Panc1 (cell line): ENCODE measurements at regions not wholly inside any gene's neighbourhood (a gene's known extent, or its start where the extent isn't known, plus 50 kb on each side); places are given as distances from the start of the nearest gene placed in this dataset.

Experiments used
- ATAC-seq: fragments of 200-7000 bp; cut with Tn5 transposase; 2 replicates; pipeline ENCODE4 v1.9.1; 2020; ENCODE audit warnings: mild to moderate bottlenecking, moderate library complexity
- BruUV-seq: library from RNA; stranded (reverse); fragments of 400-500 nt; replicated peaks from 2 replicates; lab custom pipeline; 2021; lab: Mats Ljungman, UMichigan
- CTCF ChIA-PET: fragments of 300-600 bp; sonication (Branson Sonifier 250); formaldehyde crosslinking; loops from one replicate; lab custom pipeline; 2022; ENCODE audit warnings: antibody characterized with exemption; lab: Charles Lee
- POLR2A ChIA-PET: fragments of 300-600 bp; sonication (Branson Sonifier 250); formaldehyde crosslinking; loops from one replicate; lab custom pipeline; 2022; ENCODE audit warnings: antibody characterized with exemption; lab: Charles Lee
- DNase-seq: peaks from one replicate; pipeline ENCODE4 v3.0.0-alpha.2; 2010; ENCODE audit warnings: low read depth, low spot score
- H3K27ac ChIP-seq: 2 replicates; pipeline ENCODE4 v1.5.1; 2011; ENCODE audit warnings: mild to moderate bottlenecking, low read length, inconsistent platforms
- H3K27me3 ChIP-seq: fragments of 200-500 bp; sonication (Bioruptor generic); 2 replicates; pipeline ENCODE4 v1.6.0; 2014; ENCODE audit warnings: low read length, inconsistent platforms; ENCODE audit not compliant: control insufficient read depth, insufficient read depth
- H3K36me3 ChIP-seq: fragments of 200-500 bp; sonication (Bioruptor generic); 2 replicates; pipeline ENCODE4 v1.5.1; 2014; ENCODE audit warnings: inconsistent platforms, mild to moderate bottlenecking, low read length, moderate library complexity; ENCODE audit not compliant: control insufficient read depth, insufficient read depth
- H3K4me1 ChIP-seq: 2 replicates; pipeline ENCODE4 v1.5.1; 2011; ENCODE audit warnings: inconsistent platforms, mild to moderate bottlenecking, low read length, moderate library complexity; ENCODE audit not compliant: control insufficient read depth, insufficient read depth
- H3K4me3 ChIP-seq, 2 experiments: 2 replicates each; pipeline ENCODE4 v1.5.1; 2011 to 2012; ENCODE audit warnings: low read depth in 2 of 2, low read length in 2 of 2, mild to moderate bottlenecking in 2 of 2, inconsistent platforms in 1 of 2, moderate library complexity in 1 of 2
- H3K9me3 ChIP-seq: fragments of 200-500 bp; sonication (Bioruptor generic); 2 replicates; pipeline ENCODE4 v1.5.1; 2014; ENCODE audit warnings: low read depth, mild to moderate bottlenecking, inconsistent platforms, low read length, moderate library complexity; ENCODE audit not compliant: control insufficient read depth, insufficient read depth
- CTCF ChIP-seq: fragments of 450-650 bp; IDR thresholded peaks from 2 replicates; pipeline ENCODE4 v1.5.1; 2017; ENCODE audit warnings: mild to moderate bottlenecking
- POLR2AphosphoS5 ChIP-seq: IDR thresholded peaks from 2 replicates; pipeline ENCODE4 v1.6.1; 2012; ENCODE audit warnings: mild to moderate bottlenecking, low read depth, low read length, moderate library complexity
- REST ChIP-seq, 2 experiments: IDR thresholded peaks; 2 replicates each; pipeline ENCODE4 v1.6.1; 2011 to 2012; ENCODE audit warnings: low read depth in 2 of 2, control low read depth in 1 of 2, low read length in 1 of 2, mild to moderate bottlenecking in 1 of 2, moderate library complexity in 1 of 2; ENCODE audit not compliant: insufficient read depth in 1 of 2
- SIN3A ChIP-seq: IDR thresholded peaks from 2 replicates; pipeline ENCODE4 v1.6.1; 2012; ENCODE audit warnings: low read depth, mild to moderate bottlenecking, low read length, moderate library complexity, borderline replicate concordance; ENCODE audit not compliant: insufficient read depth
- TCF7L2 ChIP-seq: IDR thresholded peaks from 2 replicates; pipeline ENCODE4 v1.6.1; 2011; ENCODE audit warnings: mild to moderate bottlenecking, low read depth, low read length, inconsistent platforms
- in situ Hi-C: cut with HindIII; loops from 2 replicates; pipeline ENCODE4 v1.10.0; 2016; ENCODE audit warnings: low sequenced_read_pairs, low pct_unique_long_range_greater_than_20kb
- intact Hi-C: fragments of 100-400 bp; cut with micrococcal nuclease; formaldehyde crosslinking; loops from one replicate; pipeline ENCODE4 v1.10.0; 2022; ENCODE audit not compliant: unreplicated experiment

GRCh38 chr12:78328524-78328923 is 497.8 kb downstream of the NAV3 start:
- H3K27ac ChIP-seq, result no peak overlapping the region
- H3K4me3 ChIP-seq, result no peak overlapping the region
- ChIA-PET POLR2A (no interaction called here), CTCF (no interaction called here)
- ATAC-seq (no peak), DNase-seq (no peak)
- TF ChIP-seq REST (IDR thresholded peaks at IDR 0.05; ENCODE audit: insufficient read depth in 1 of 2, low read depth in 2 of 2, low read length in 1 of 2) (no peak), TCF7L2 (no peak), CTCF (no peak), SIN3A (no peak), POLR2AphosphoS5 (no peak)
- H3K36me3 ChIP-seq, result no peaks in the 10 kb centered on the region
- in situ Hi-C loops (no loop called here), intact Hi-C loops (no loop called here)
- no peaks in the 10 kb centered on the region for H3K9me3 ChIP-seq
- H3K27me3 ChIP-seq, result no peaks in the 10 kb centered on the region
- H3K4me1 ChIP-seq, result no peaks in the 10 kb centered on the region
- no TSS peak for BruUV-seq

- no peaks in the 10 kb centered on the region for H3K9me3 ChIP-seq
- DNase-seq (no peak), ATAC-seq (no peak)
- no peaks in the 10 kb centered on the region for H3K36me3 ChIP-seq
- ChIA-PET POLR2A (no interaction called here), CTCF (no interaction called here)
- TF ChIP-seq CTCF (no peak), TCF7L2 (no peak), REST (IDR thresholded peaks at IDR 0.05; ENCODE audit: insufficient read depth in 1 of 2, low read depth in 2 of 2, low read length in 1 of 2) (no peak), SIN3A (no peak), POLR2AphosphoS5 (no peak)
- in situ Hi-C loops, result no loop called here
- intact Hi-C loops, result no loop called here
- BruUV-seq, result no TSS peak
- H3K27me3 ChIP-seq, result no peaks in the 10 kb centered on the region
- H3K4me1 ChIP-seq, result no peaks in the 10 kb centered on the region
- no peak overlapping the region for H3K4me3 ChIP-seq
- H3K27ac ChIP-seq, result no peak overlapping the region
These were observed 499.4 kb downstream of the NAV3 start for GRCh38 chr12:78330131-78330530.
